Natural killer cell treated with Interleukin-12 subunit alpha and Interleukin-12 subunit beta and Interleukin-15 and Interleukin-18, amount 100 ng/mL, for 72 hours (primary cell): ENCODE measurements at regions not wholly inside any gene's neighbourhood (a gene's known extent, or its start where the extent isn't known, plus 50 kb on each side); places are given as distances from the start of the nearest gene placed in this dataset.

Source experiments
- ATAC-seq, 2 donors: fragments of 150-1000 bp; cut with Tn5 transposase in 1 of 2; sonication (Bioruptor Pico), chemical (Tn5 transposase) in 1 of 2; 2 replicates each; pipeline ENCODE4 v1.10.0; 2021
- DNase-seq: peaks from one replicate; pipeline ENCODE4 v3.0.0; 2022; ENCODE audit warnings: low spot score
- H3K27ac Mint-ChIP-seq, 2 donors: 1 replicate in 1 of 2; 2 replicates in 1 of 2; pipeline ENCODE4 v1.8.0; 2022; ENCODE audit warnings: mixed read lengths in 2 of 2, mild to moderate bottlenecking in 1 of 2, moderate library complexity in 1 of 2
- H3K27me3 Mint-ChIP-seq, 2 donors: 1 replicate in 1 of 2; 2 replicates in 1 of 2; pipeline ENCODE4 v1.8.0; 2022; ENCODE audit warnings: mixed read lengths in 2 of 2
- H3K36me3 Mint-ChIP-seq: one replicate; pipeline ENCODE4 v1.8.0; 2022; ENCODE audit warnings: mixed read lengths
- H3K4me1 Mint-ChIP-seq, 2 donors: 1 replicate in 1 of 2; 2 replicates in 1 of 2; pipeline ENCODE4 v1.8.0; 2022; ENCODE audit warnings: low read depth in 2 of 2, mixed read lengths in 2 of 2, mild to moderate bottlenecking in 1 of 2
- H3K4me3 Mint-ChIP-seq: one replicate; pipeline ENCODE4 v1.8.0; 2022; ENCODE audit warnings: mixed read lengths
- H3K9me3 Mint-ChIP-seq: 2 replicates; pipeline ENCODE4 v1.8.0; 2022; ENCODE audit warnings: mixed read lengths

GRCh38 chr15:69597061-69597592 lies 144.5 kb downstream of the RPLP1 start:
- no peak for ATAC-seq
- Mint-ChIP-seq H3K27ac (no peak overlapping the region), H3K4me3 (no peak overlapping the region), H3K36me3 (no peaks in the 10 kb centered on the region), H3K9me3 (no peaks in the 10 kb centered on the region), H3K4me1 (no peaks in the 10 kb centered on the region), H3K27me3 (peaks cover 18 to 23% of the 10 kb centered on the region in 2 donors)
- DNase-seq = no peak

GRCh38 chr15:69599271-69599670 lies 146.7 kb downstream of the RPLP1 start:
- H3K9me3 Mint-ChIP-seq = no peaks in the 10 kb centered on the region

GRCh38 chr15:69600556-69601085 lies 148.0 kb downstream of the RPLP1 start:
- Mint-ChIP-seq H3K27ac (no peak overlapping the region), H3K4me3 (no peak overlapping the region), H3K4me1 (peaks cover 1 to 4% of the 10 kb centered on the region in 2 donors), H3K36me3 (no peaks in the 10 kb centered on the region), H3K9me3 (no peaks in the 10 kb centered on the region), H3K27me3 (peaks cover 24 to 27% of the 10 kb centered on the region in 2 donors)
- no peak for DNase-seq
- ATAC-seq = no peak

More at GRCh38 chr15:69599271-69599670, 146.7 kb downstream of the RPLP1 start:
- no peaks in the 10 kb centered on the region for H3K36me3 Mint-ChIP-seq
- ATAC-seq (no peak), DNase-seq (no peak)
- H3K27me3 Mint-ChIP-seq = peaks cover 25 to 29% of the 10 kb centered on the region in 2 donors
- peaks cover 0 to 4% of the 10 kb centered on the region in 2 donors for H3K4me1 Mint-ChIP-seq
- H3K4me3 Mint-ChIP-seq = no peak overlapping the region
- no peak overlapping the region for H3K27ac Mint-ChIP-seq

DNA sequence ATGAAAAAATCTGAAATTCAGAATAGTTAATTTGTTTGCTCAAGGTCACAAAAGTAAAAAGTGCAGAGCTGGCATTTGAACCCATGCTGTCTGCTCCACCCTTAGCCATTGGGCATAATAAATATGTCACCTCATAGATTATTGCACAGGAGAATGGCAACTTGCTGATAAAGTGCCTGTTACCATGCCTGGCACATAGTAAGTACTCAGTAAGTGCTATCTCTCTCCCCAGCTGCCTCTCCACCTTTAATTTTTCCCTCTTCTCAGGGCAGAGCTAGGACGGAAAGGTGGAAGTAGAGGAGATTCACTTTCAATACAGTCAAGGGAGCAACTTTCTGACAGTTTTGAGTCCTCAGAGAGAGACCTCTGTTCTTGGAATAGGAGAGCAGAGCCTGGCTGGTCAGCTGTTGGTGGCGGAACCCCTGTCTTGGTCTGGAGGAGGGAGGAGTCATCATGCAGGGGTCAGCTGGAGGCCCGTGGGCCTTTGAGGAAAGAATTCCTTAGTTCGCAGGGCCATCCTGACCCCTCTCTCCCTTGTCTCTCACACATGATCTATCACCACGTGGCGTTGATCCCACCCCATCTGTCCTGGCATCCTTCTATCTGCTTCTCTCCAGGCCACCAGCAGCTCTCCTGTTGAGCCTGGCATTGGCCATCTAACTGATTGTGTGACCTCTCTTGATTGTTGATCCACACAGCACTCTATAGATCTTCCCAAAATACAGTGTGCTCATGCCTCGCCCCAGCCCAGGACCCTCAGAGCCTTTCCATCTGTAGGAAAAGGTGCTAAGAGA lies 149.3 kb downstream of the RPLP1 start:
- DNase-seq (no peak), ATAC-seq (no peak)
- Mint-ChIP-seq H3K4me3 (no peak overlapping the region), H3K4me1 (peaks cover 11% of the 10 kb centered on the region in 2 donors), H3K9me3 (no peaks in the 10 kb centered on the region), H3K27me3 (peaks cover 17 to 26% of the 10 kb centered on the region in 2 donors), H3K27ac (no peak overlapping the region), H3K36me3 (no peaks in the 10 kb centered on the region)

DNA sequence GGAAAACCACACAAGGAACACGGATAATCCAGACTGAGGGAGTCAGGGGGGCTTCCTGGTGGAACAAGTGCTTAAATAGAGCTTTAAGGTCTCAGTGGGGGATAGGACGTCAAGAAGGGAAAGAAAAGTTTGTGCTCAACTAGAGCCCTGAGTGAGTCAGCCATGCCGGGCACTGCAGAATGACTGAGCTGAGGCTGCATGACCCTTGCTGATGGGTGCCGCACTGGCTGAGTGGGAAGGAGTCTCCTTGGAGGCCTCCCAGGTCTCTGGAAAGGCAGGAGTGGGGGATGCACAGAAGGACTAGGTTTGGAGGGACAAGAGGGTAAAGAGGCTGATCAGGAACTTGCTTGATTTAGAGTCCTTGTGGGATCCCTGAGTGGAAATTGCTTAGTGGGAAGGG lies 150.3 kb downstream of the RPLP1 start:
- no peaks in the 10 kb centered on the region for H3K36me3 Mint-ChIP-seq
- H3K27me3 Mint-ChIP-seq = peaks cover 17 to 25% of the 10 kb centered on the region in 2 donors
- H3K4me3 Mint-ChIP-seq = no peak overlapping the region
- no peak overlapping the region for H3K27ac Mint-ChIP-seq
- no peaks in the 10 kb centered on the region for H3K9me3 Mint-ChIP-seq
- ATAC-seq = no peak
- no peak for DNase-seq
- peaks cover 11% of the 10 kb centered on the region in 2 donors for H3K4me1 Mint-ChIP-seq

DNA sequence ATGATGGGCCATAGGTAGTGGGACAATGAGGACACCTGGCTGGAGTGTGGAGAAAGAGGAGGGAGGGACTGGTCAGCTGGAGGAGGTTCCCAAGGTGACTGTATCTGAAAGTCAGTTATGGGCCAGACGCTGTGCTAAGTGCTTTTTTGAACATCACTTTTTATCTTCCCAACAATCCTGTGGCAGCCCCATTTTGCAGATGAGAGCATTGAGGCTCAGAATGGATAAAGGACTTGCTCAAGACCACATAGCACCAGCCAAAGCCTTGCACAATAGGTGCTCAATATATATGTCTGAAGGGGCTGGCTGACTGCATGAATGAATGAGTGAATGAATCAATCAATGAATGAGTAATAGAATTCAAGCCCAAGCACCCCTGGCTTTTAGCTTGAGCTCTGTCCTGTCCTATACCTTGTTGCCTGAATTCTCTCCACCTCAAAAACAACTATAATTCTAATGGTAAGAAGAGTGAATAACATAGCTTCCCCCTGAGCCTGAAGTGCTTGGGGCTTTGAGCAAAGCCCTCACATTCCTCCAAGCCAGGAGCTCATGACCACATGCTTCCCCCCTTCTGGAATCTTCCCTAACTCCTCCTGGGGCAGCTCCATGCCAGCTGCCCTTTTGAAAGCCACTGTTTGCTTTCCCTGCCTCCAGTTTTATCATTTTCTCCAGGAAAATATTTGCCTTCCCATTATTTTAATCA lies 150.9 kb downstream of the RPLP1 start:
- Mint-ChIP-seq H3K27me3 (peaks cover 14 to 22% of the 10 kb centered on the region in 2 donors), H3K36me3 (no peaks in the 10 kb centered on the region), H3K4me1 (peaks cover 11% of the 10 kb centered on the region in 2 donors), H3K9me3 (no peaks in the 10 kb centered on the region), H3K4me3 (no peak overlapping the region), H3K27ac (no peak overlapping the region)
- DNase-seq (no peak), ATAC-seq (no peak)

- no peak for DNase-seq
- H3K27me3 Mint-ChIP-seq = peaks cover 9 to 19% of the 10 kb centered on the region in 2 donors
- no peaks in the 10 kb centered on the region for H3K36me3 Mint-ChIP-seq
- no peak for ATAC-seq
- H3K4me3 Mint-ChIP-seq = no peak overlapping the region
- H3K27ac Mint-ChIP-seq = no peak overlapping the region
- H3K4me1 Mint-ChIP-seq = peaks cover 11% of the 10 kb centered on the region in 2 donors
- H3K9me3 Mint-ChIP-seq = no peaks in the 10 kb centered on the region
These were observed 151.4 kb downstream of the RPLP1 start for GRCh38 chr15:69604072-69604411.

DNA sequence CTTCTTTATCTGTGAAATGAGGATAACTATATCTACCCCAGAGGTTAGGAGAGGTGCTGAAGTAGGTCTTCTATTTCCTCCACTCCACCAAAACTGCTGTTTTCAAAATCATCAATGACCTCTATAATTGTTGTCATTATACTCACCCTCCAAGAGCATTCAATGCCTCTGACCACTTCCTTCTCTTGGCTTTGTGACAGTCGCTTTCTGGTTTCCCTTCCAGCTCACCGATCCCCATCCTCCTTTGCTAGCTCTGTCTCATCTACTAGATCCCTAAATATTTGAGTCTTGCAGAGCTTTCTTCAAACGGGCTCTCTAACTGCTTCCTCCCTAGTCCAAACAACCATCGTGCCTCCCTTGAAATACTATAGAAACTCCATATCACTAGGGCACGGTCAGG lies 153.5 kb downstream of the RPLP1 start:
- Mint-ChIP-seq H3K4me1 (peaks cover 11% of the 10 kb centered on the region in 2 donors), H3K27me3 (peaks cover 6 to 23% of the 10 kb centered on the region in 2 donors), H3K4me3 (no peak overlapping the region), H3K9me3 (no peaks in the 10 kb centered on the region), H3K36me3 (no peaks in the 10 kb centered on the region), H3K27ac (no peak overlapping the region)
- ATAC-seq = no peak
- no peak for DNase-seq

GRCh38 chr15:69606921-69607500 lies 154.4 kb downstream of the RPLP1 start:
- ATAC-seq = no peak

GRCh38 chr15:69608661-69609060 lies 156.0 kb downstream of the RPLP1 start:
- peaks cover 7 to 11% of the 10 kb centered on the region in 2 donors for H3K4me1 Mint-ChIP-seq
- H3K27me3 Mint-ChIP-seq = peaks cover 0 to 12% of the 10 kb centered on the region in 2 donors
- H3K36me3 Mint-ChIP-seq = no peaks in the 10 kb centered on the region
- no peak overlapping the region for H3K4me3 Mint-ChIP-seq
- H3K9me3 Mint-ChIP-seq = no peaks in the 10 kb centered on the region
- no peak overlapping the region for H3K27ac Mint-ChIP-seq
- ATAC-seq (no peak), DNase-seq (no peak)

More at GRCh38 chr15:69606921-69607500, 154.4 kb downstream of the RPLP1 start:
- Mint-ChIP-seq H3K27ac (no peak overlapping the region), H3K27me3 (peaks cover 6 to 23% of the 10 kb centered on the region in 2 donors), H3K9me3 (no peaks in the 10 kb centered on the region), H3K4me3 (no peak overlapping the region), H3K36me3 (no peaks in the 10 kb centered on the region), H3K4me1 (peaks cover 11% of the 10 kb centered on the region in 2 donors)
- DNase-seq = no peak

DNA sequence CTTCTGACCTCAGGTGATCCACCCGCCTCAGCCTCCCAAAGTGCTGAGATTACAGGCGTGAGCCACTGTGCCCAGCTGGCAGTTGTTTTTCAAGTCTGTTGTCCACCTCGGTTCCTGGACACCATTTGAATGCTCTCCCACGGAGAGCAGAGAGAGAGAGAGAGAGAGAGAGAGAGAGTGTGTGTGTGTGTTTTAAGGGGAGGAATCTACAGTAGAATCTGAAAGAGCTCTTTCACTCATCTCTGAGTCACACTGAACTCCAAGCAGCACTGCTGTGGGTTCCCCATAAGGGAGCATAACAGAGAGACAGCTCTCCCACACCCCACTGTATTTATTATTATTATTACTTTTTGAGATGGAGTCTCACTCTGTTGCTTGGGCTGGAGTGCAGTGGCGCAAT lies 156.6 kb downstream of the RPLP1 start:
- no peaks in the 10 kb centered on the region for H3K36me3 Mint-ChIP-seq
- H3K27me3 Mint-ChIP-seq = peaks cover 0 to 12% of the 10 kb centered on the region in 2 donors
- peaks cover 7 to 11% of the 10 kb centered on the region in 2 donors for H3K4me1 Mint-ChIP-seq
- DNase-seq (no peak), ATAC-seq (no peak)
- no peaks in the 10 kb centered on the region for H3K9me3 Mint-ChIP-seq
- H3K27ac Mint-ChIP-seq = no peak overlapping the region
- H3K4me3 Mint-ChIP-seq = no peak overlapping the region

GRCh38 chr15:69609776-69610175 lies 157.2 kb downstream of the RPLP1 start:
- DNase-seq = no peak
- H3K4me1 Mint-ChIP-seq = peaks cover 7 to 11% of the 10 kb centered on the region in 2 donors
- no peak for ATAC-seq
- H3K4me3 Mint-ChIP-seq = no peak overlapping the region
- no peak overlapping the region for H3K27ac Mint-ChIP-seq
- peaks cover 0 to 13% of the 10 kb centered on the region in 2 donors for H3K27me3 Mint-ChIP-seq
- no peaks in the 10 kb centered on the region for H3K36me3 Mint-ChIP-seq
- no peaks in the 10 kb centered on the region for H3K9me3 Mint-ChIP-seq

DNA sequence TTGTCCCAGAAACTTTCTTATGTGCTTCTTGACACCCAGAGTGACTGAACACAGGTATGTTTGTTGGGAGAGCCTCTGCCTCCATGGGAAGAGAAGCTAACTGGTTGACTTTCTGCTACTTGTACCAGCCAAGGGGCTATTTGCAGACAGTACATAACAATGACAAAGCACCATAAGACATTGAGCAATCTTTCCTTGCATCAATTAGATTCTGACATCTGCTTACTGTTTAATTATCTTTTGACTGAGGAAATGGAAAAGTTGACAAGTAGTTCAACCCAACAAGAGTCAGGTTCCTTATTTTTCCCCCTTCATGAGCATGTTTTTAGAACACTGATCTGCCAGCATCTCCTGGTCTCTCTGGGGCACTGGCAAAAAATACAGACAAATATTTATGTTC lies 157.7 kb downstream of the RPLP1 start:
- H3K4me1 Mint-ChIP-seq = peaks cover 7 to 11% of the 10 kb centered on the region in 2 donors
- H3K36me3 Mint-ChIP-seq = no peaks in the 10 kb centered on the region
- H3K9me3 Mint-ChIP-seq = no peaks in the 10 kb centered on the region
- ATAC-seq = no peak
- H3K4me3 Mint-ChIP-seq = no peak overlapping the region
- no peak overlapping the region for H3K27ac Mint-ChIP-seq
- no peak for DNase-seq
- H3K27me3 Mint-ChIP-seq = peaks cover 0 to 15% of the 10 kb centered on the region in 2 donors
